ENCODE measurements at regions not wholly inside any gene's neighbourhood (a gene's known extent, or its start where the extent isn't known, plus 50 kb on each side); places are given as distances from the start of the nearest gene placed in this dataset.

- no peak overlapping the region for H3K4ac ChIP-seq (ENCODE audit: low read depth, low read length)
- H3K4me1 ChIP-seq (ENCODE audit: control insufficient read depth, insufficient read depth, low read length) = no peaks in the 10 kb centered on the region
- no peaks in the 10 kb centered on the region for H3K36me3 ChIP-seq (ENCODE audit: control insufficient read depth, insufficient read depth, low read length)
- H4K5ac ChIP-seq (ENCODE audit: low read depth, low read length) = no peak overlapping the region
- no peaks in the 10 kb centered on the region for H4K20me1 ChIP-seq (ENCODE audit: insufficient read depth, low read length)
- ChIA-PET POLR2A (ENCODE audit: unreplicated experiment) (no interaction called here), CTCF (no interaction called here)
- in situ Hi-C loops (cut with MboI; ENCODE audit: low sequenced_read_pairs) (no loop called here), dilution Hi-C loops (cut with HindIII; ENCODE audit: low sequenced_read_pairs, unreplicated experiment) (no loop called here), intact Hi-C loops (cut with micrococcal nuclease) (no loop called here)
- no peaks in the 10 kb centered on the region for H3K27me3 ChIP-seq (ENCODE audit: control insufficient read depth, insufficient read depth, low read length)
- no peak overlapping the region for H2BK15ac ChIP-seq (ENCODE audit: low read depth, low read length)
- TF ChIP-seq ELK1 (IDR thresholded peaks at IDR 0.05; ENCODE audit: borderline replicate concordance, low read depth, low read length) (no peak), CHD1 (IDR thresholded peaks at IDR 0.05; ENCODE audit: low read depth, low read length) (no peak), CEBPB (IDR thresholded peaks at IDR 0.05; ENCODE audit: low read depth, low read length) (peak; percentile 73), RFX5 (IDR thresholded peaks at IDR 0.05; ENCODE audit: low read depth, low read length) (no peak), NFE2L2 (IDR thresholded peaks at IDR 0.05; ENCODE audit: low read depth, low read length) (no peak), MXI1 (IDR thresholded peaks at IDR 0.05; ENCODE audit: borderline replicate concordance, low read depth, low read length) (no peak), RCOR1 (IDR thresholded peaks at IDR 0.05; ENCODE audit: insufficient replicate concordance, low read length) (no peak)
- no peaks in the 10 kb centered on the region for H3K9me1 ChIP-seq (ENCODE audit: insufficient read depth, low read length)
- no peak overlapping the region for H4K91ac ChIP-seq (ENCODE audit: insufficient read depth, low read depth, low read length)
- no peak for DNase-seq
- H2BK5ac ChIP-seq (ENCODE audit: low read depth, low read length, poor library complexity, severe bottlenecking) = no peak overlapping the region
- H4K8ac ChIP-seq (ENCODE audit: low read depth in 2 of 2, low read length in 2 of 2) = no peak overlapping the region
- H3K27ac ChIP-seq (ENCODE audit: insufficient read depth, low read length) = no peak overlapping the region
- no peak overlapping the region for H2BK20ac ChIP-seq (ENCODE audit: low read depth, low read length)
- no peak overlapping the region for H3K4me2 ChIP-seq (ENCODE audit: low read depth, low read length)
- H3K23ac ChIP-seq (ENCODE audit: low read depth, low read length) = no peak overlapping the region
- no peak overlapping the region for H3K14ac ChIP-seq (replicated peaks; ENCODE audit: low read depth, low read length)
- H3K4me3 ChIP-seq (ENCODE audit: insufficient read depth, low read depth, low read length) = no peak overlapping the region
- no peak overlapping the region for H3K56ac ChIP-seq (ENCODE audit: extremely low read depth, insufficient read depth, low read length)
- ATAC-seq (ENCODE audit: low read depth) = no peak
- H3K9me3 ChIP-seq (ENCODE audit: control insufficient read depth, insufficient read depth, low read length) = peaks cover 7% of the 10 kb centered on the region
- H3K79me1 ChIP-seq (ENCODE audit: low read depth in 1 of 2, low read length in 2 of 2) = no peaks in the 10 kb centered on the region
- no peak overlapping the region for H3K9ac ChIP-seq (ENCODE audit: low read depth, low read length)
- WGBS, 2 experiments (ENCODE audit: extremely low coverage in 2 of 2, insufficient read length in 1 of 2) = no CpG with 5 or more reads among the region's 3 CpGs
- no peak overlapping the region for H2AK9ac ChIP-seq (replicated peaks; ENCODE audit: low read depth, low read length, poor library complexity)
- no peak overlapping the region for H2AK5ac ChIP-seq (ENCODE audit: low read depth, low read length)
- no TSS peak for BruUV-seq (replicated peaks)
- H2AFZ ChIP-seq (replicated peaks; ENCODE audit: low read length, poor library complexity) = no peak overlapping the region
- no peak overlapping the region for H2BK120ac ChIP-seq (ENCODE audit: low read depth, low read length)
- H3K18ac ChIP-seq (ENCODE audit: low read depth, low read length) = no peak overlapping the region
Measured at GRCh38 chr7:52747817-52748216, 287.6 kb upstream of the POM121L12 start.
